B cell (primary cell): ENCODE measurements at regions not wholly inside any gene's neighbourhood (a gene's known extent, or its start where the extent isn't known, plus 50 kb on each side); places are given as distances from the start of the nearest gene placed in this dataset.

Source experiments
- ATAC-seq: fragments of 200-7000 bp; cut with Tn5 transposase; one replicate; pipeline ENCODE4 v1.10.0; 2021; ENCODE audit warnings: low read depth, mild to moderate bottlenecking, moderate number of reproducible peaks, moderate library complexity
- CTCF ChIA-PET: fragments of 350-600 bp; sonication (Branson Sonifier 250); formaldehyde crosslinking; loops from one replicate; lab custom pipeline; 2021; ENCODE audit warnings: antibody characterized with exemption, inconsistent platforms; lab: Charles Lee
- POLR2A ChIA-PET: fragments of 350-600 bp; sonication (Branson Sonifier 250); formaldehyde crosslinking; loops from one replicate; lab custom pipeline; 2021; ENCODE audit warnings: antibody characterized with exemption; lab: Charles Lee
- DNase-seq: peaks from one replicate; pipeline ENCODE4 v3.0.0; 2013
- H2AFZ ChIP-seq: 2 replicates; pipeline ENCODE4 v1.6.1; 2012; ENCODE audit warnings: mild to moderate bottlenecking, low read depth, low read length; ENCODE audit not compliant: insufficient read depth, poor library complexity, severe bottlenecking
- H3K27ac ChIP-seq, 2 donors: 1 replicate in 1 of 2; 2 replicates in 1 of 2; pipeline ENCODE4 v1.5.1; 2012 to 2013; ENCODE audit warnings: low read length in 2 of 2, mild to moderate bottlenecking in 2 of 2, moderate library complexity in 1 of 2
- H3K27me3 ChIP-seq, 4 experiments: fragments of 200-600 bp in 1 of 4; sonication (generic) in 1 of 4; replicated peaks in 1 of 4; 1 replicate in 2 of 4; 2 replicates in 2 of 4; pipeline versions ENCODE4 v1.6.1 to v1.7.0; 2013 to 2016; ENCODE audit warnings: low read length in 3 of 4, mild to moderate bottlenecking in 2 of 4, mixed read lengths in 1 of 4, moderate library complexity in 1 of 4; ENCODE audit not compliant: insufficient read depth in 4 of 4, control insufficient read depth in 3 of 4; ENCODE audit errors: control extremely low read depth in 1 of 4
- H3K36me3 ChIP-seq, 2 experiments: replicated peaks in 1 of 2; 1 replicate in 1 of 2; 2 replicates in 1 of 2; pipeline versions ENCODE4 v1.6.1 to v1.7.1; 2013; ENCODE audit warnings: low read length in 1 of 2; ENCODE audit not compliant: insufficient read depth in 2 of 2, control insufficient read depth in 1 of 2; ENCODE audit errors: control extremely low read depth in 1 of 2, extremely low read depth in 1 of 2
- H3K4me1 ChIP-seq, 2 donors: fragments of 200-600 bp in 1 of 2; sonication (generic) in 1 of 2; 1 replicate in 1 of 2; 2 replicates in 1 of 2; pipeline versions ENCODE4 v1.5.1 to v1.6.1; 2013 to 2017; ENCODE audit warnings: low read length in 2 of 2; ENCODE audit not compliant: control insufficient read depth in 2 of 2, insufficient read depth in 2 of 2
- H3K4me2 ChIP-seq: replicated peaks from 2 replicates; pipeline ENCODE3; 2012; ENCODE audit warnings: mild to moderate bottlenecking, low read depth, low read length; ENCODE audit not compliant: poor library complexity, severe bottlenecking
- H3K4me3 ChIP-seq, 5 experiments: fragments of 200-600 bp in 1 of 5; sonication (generic) in 1 of 5; 1 replicate in 3 of 5; 2 replicates in 2 of 5; pipeline versions ENCODE4 v1.5.1 to v1.7.0; 2011 to 2016; ENCODE audit warnings: low read length in 4 of 5, mild to moderate bottlenecking in 4 of 5, low read depth in 2 of 5, control low read depth in 1 of 5, moderate library complexity in 1 of 5; ENCODE audit not compliant: insufficient read depth in 1 of 5; ENCODE audit errors: control extremely low read depth in 1 of 5, extremely low read depth in 1 of 5
- H3K79me2 ChIP-seq: fragments of 200-600 bp; sonication (generic); one replicate; pipeline ENCODE4 v1.6.0; 2016; ENCODE audit warnings: low read length; ENCODE audit not compliant: control insufficient read depth, insufficient read depth
- H3K9ac ChIP-seq: fragments of 200-600 bp; sonication (generic); 2 replicates; pipeline ENCODE4 v1.6.1; 2017; ENCODE audit warnings: mild to moderate bottlenecking, low read length, moderate library complexity
- H3K9me3 ChIP-seq, 3 donors: one replicate each; pipeline versions ENCODE4 v1.6.1 to v1.7.1; 2013; ENCODE audit warnings: low read length in 2 of 3; ENCODE audit not compliant: control insufficient read depth in 2 of 3, insufficient read depth in 1 of 3; ENCODE audit errors: control extremely low read depth in 1 of 3
- H4K20me1 ChIP-seq: 2 replicates; pipeline ENCODE4 v1.6.0; 2012; ENCODE audit warnings: mild to moderate bottlenecking, low read length; ENCODE audit not compliant: insufficient read depth, control insufficient read depth, poor library complexity, severe bottlenecking
- H3K27ac Mint-ChIP-seq: one replicate; pipeline ENCODE4 v1.8.0; 2021; ENCODE audit warnings: mixed read lengths
- H3K27me3 Mint-ChIP-seq: one replicate; pipeline ENCODE4 v1.8.0; 2021; ENCODE audit warnings: mixed read lengths
- H3K4me1 Mint-ChIP-seq: one replicate; pipeline ENCODE4 v1.8.0; 2021; ENCODE audit warnings: mixed read lengths
- H3K4me3 Mint-ChIP-seq: one replicate; pipeline ENCODE4 v1.8.0; 2021; ENCODE audit warnings: mixed read lengths
- H3K9me3 Mint-ChIP-seq: one replicate; pipeline ENCODE4 v1.8.0; 2022; ENCODE audit warnings: mixed read lengths; ENCODE audit not compliant: insufficient read depth
- EZH2 ChIP-seq: IDR thresholded peaks from 2 replicates; pipeline ENCODE4 v1.6.1; 2012; ENCODE audit warnings: borderline replicate concordance, low read depth, mild to moderate bottlenecking, moderate library complexity, low read length; ENCODE audit not compliant: insufficient read depth, poor library complexity, severe bottlenecking
- WGBS: methylation state at CpG from one replicate; pipeline ENCODE4 v1.1.5; 2013; ENCODE audit warnings: missing lambda C conversion rate; ENCODE audit not compliant: insufficient coverage; 5-methylcytosine and 5-hydroxymethylcytosine counted together
- intact Hi-C: fragments of 100-400 bp; cut with micrococcal nuclease; formaldehyde crosslinking; loops from one replicate; pipeline ENCODE4 v1.10.0; 2022
- TF ChIP-seq, protein P1 (sequence below): fragments of 200-600 bp; IDR thresholded peaks from one replicate; pipeline ENCODE4 v1.8.0; 2022; ENCODE audit warnings: antibody characterized with exemption, mild to moderate bottlenecking

DNA sequence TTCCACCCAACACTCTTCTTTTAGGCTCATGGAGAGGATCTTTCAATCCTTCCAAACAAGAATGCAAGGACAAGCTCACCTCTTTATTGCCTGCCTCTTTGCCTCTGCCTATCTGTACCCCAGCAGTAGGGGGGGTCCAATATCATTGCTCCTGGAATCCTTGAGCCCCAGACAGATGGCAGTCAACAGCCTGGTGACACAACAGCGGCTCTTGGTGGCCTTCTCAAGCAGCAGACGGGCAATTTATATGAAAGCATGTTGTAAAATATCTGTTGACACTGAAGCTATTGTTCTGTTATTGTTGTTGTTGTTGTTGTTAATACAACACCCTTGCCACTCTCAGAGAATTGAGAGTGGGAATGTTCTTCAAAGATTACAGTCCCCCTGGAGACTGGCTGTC is 480.0 kb upstream of the CADM1 start:
- Mint-ChIP-seq H3K4me3 (no peak overlapping the region), H3K4me1 (no peaks in the 10 kb centered on the region), H3K9me3 (no peaks in the 10 kb centered on the region), H3K27ac (no peak overlapping the region), H3K27me3 (no peaks in the 10 kb centered on the region)
- Histone ChIP-seq H2AFZ (no peak overlapping the region), H3K4me1 (no peaks in the 10 kb centered on the region), H3K4me3 (no peak overlapping the region), H4K20me1 (no peaks in the 10 kb centered on the region), H3K27me3 (no peaks in the 10 kb centered on the region), H3K9me3 (no peaks in the 10 kb centered on the region), H3K79me2 (no peaks in the 10 kb centered on the region), H3K27ac (no peak overlapping the region), H3K4me2 (no peak overlapping the region), H3K36me3 (no peaks in the 10 kb centered on the region), H3K9ac (no peak overlapping the region)
- 100% methylated on average over 2 of the region's 2 CpGs for WGBS
- ChIA-PET POLR2A (no interaction called here), CTCF (no interaction called here)
- ATAC-seq (no peak), DNase-seq (no peak)
- intact Hi-C loops: no loop called here
- TF ChIP-seq EZH2: no peak
- TF ChIP-seq, protein P1, sequence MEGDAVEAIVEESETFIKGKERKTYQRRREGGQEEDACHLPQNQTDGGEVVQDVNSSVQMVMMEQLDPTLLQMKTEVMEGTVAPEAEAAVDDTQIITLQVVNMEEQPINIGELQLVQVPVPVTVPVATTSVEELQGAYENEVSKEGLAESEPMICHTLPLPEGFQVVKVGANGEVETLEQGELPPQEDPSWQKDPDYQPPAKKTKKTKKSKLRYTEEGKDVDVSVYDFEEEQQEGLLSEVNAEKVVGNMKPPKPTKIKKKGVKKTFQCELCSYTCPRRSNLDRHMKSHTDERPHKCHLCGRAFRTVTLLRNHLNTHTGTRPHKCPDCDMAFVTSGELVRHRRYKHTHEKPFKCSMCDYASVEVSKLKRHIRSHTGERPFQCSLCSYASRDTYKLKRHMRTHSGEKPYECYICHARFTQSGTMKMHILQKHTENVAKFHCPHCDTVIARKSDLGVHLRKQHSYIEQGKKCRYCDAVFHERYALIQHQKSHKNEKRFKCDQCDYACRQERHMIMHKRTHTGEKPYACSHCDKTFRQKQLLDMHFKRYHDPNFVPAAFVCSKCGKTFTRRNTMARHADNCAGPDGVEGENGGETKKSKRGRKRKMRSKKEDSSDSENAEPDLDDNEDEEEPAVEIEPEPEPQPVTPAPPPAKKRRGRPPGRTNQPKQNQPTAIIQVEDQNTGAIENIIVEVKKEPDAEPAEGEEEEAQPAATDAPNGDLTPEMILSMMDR: no peak

DNA sequence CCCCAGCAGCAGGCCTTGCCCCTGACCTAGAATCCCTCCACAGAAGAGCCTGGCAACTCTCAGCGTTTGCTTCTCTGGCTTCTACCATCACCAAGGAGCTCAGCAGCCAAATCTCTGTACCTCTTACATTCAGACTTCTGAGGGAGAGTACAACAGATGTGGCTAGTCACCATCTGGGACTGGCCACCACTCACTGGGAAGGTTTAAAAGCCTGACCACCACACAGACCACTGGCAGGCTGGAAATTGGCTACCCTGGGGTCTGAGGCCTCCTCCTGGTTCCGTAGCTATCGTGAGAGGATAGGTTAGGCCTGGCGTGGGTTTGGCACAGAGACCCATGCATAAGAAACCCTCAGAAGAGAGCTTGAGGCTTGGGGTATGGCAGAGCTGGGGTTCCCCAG is 478.5 kb upstream of the CADM1 start:
- H3K27ac Mint-ChIP-seq: no peak overlapping the region
- Histone ChIP-seq H3K36me3 (no peaks in the 10 kb centered on the region), H3K9me3 (no peaks in the 10 kb centered on the region), H4K20me1 (no peaks in the 10 kb centered on the region), H3K4me2 (no peak overlapping the region), H3K79me2 (no peaks in the 10 kb centered on the region), H3K27ac (no peak overlapping the region), H3K27me3 (no peaks in the 10 kb centered on the region), H2AFZ (no peak overlapping the region), H3K9ac (no peak overlapping the region), H3K4me1 (no peaks in the 10 kb centered on the region), H3K4me3 (no peak overlapping the region)
- no peaks in the 10 kb centered on the region for H3K4me1 Mint-ChIP-seq
- 100% methylated on average over 4 of the region's 4 CpGs for WGBS
- ATAC-seq (no peak), DNase-seq (no peak)
- H3K27me3 Mint-ChIP-seq: no peaks in the 10 kb centered on the region
- no peaks in the 10 kb centered on the region for H3K9me3 Mint-ChIP-seq
- intact Hi-C loops: no loop called here
- no peak for TF ChIP-seq EZH2
- TF ChIP-seq, protein P1: no peak
- ChIA-PET POLR2A (no interaction called here), CTCF (no interaction called here)
- no peak overlapping the region for H3K4me3 Mint-ChIP-seq
